HUES64 (cell line): ENCODE measurements at regions not wholly inside any gene's neighbourhood (a gene's known extent, or its start where the extent isn't known, plus 50 kb on each side); places are given as distances from the start of the nearest gene placed in this dataset.

Source experiments
- H3K27ac ChIP-seq: 2 replicates; pipeline ENCODE4 v1.7.0; 2013; ENCODE audit warnings: low read depth, low read length, inconsistent platforms
- H3K27me3 ChIP-seq: 2 replicates; pipeline ENCODE4 v1.6.1; 2013; ENCODE audit warnings: mild to moderate bottlenecking, low read length; ENCODE audit not compliant: insufficient read depth
- H3K36me3 ChIP-seq: 2 replicates; pipeline ENCODE4 v1.6.1; 2013; ENCODE audit warnings: mild to moderate bottlenecking, low read length; ENCODE audit not compliant: insufficient read depth
- H3K4me1 ChIP-seq: 2 replicates; pipeline ENCODE4 v1.6.1; 2013; ENCODE audit warnings: mild to moderate bottlenecking, low read length, moderate library complexity; ENCODE audit not compliant: insufficient read depth
- H3K4me3 ChIP-seq: 2 replicates; pipeline ENCODE4 v1.5.1; 2013; ENCODE audit warnings: mild to moderate bottlenecking, low read length, moderate library complexity
- H3K9ac ChIP-seq: 2 replicates; pipeline ENCODE4 v1.6.1; 2013; ENCODE audit warnings: mild to moderate bottlenecking, low read depth, low read length
- H3K9me3 ChIP-seq: 2 replicates; pipeline ENCODE4 v1.6.1; 2013; ENCODE audit warnings: low read depth, low read length; ENCODE audit not compliant: insufficient read depth
- WGBS: fragments of 150-250, 120-280 bp; methylation state at CpG from one replicate; pipeline ENCODE4 v1.1.7; 2013; ENCODE audit warnings: missing lambda C conversion rate; 5-methylcytosine and 5-hydroxymethylcytosine counted together

DNA sequence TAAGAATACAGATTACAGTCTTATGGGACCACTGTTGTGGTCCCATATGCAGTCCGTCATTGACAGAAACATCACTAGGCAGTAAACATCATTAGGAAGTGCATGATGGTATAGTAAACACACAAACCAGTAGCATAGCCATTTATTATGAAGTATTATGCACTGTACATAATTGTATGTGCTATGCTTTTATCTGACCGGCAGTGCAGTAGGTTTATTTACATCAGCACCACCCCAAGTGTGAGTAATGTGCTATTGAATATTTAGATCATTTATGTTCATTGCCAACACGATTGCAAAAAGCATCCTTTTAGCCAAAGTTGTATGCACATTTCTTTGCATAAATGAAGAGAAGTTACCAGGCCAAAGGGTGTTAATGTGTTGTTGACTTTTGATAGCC is 531.6 kb upstream of the TBX3 start:
- WGBS = 96% methylated on average over 3 of the region's 3 CpGs
- Histone ChIP-seq H3K9me3 (peaks cover 3% of the 10 kb centered on the region; the same call in 1 of the 2 replicates), H3K4me3 (no peak overlapping the region), H3K9ac (no peak overlapping the region), H3K27me3 (no peaks in the 10 kb centered on the region), H3K4me1 (peaks cover 11% of the 10 kb centered on the region), H3K27ac (no peak overlapping the region), H3K36me3 (no peaks in the 10 kb centered on the region)

DNA sequence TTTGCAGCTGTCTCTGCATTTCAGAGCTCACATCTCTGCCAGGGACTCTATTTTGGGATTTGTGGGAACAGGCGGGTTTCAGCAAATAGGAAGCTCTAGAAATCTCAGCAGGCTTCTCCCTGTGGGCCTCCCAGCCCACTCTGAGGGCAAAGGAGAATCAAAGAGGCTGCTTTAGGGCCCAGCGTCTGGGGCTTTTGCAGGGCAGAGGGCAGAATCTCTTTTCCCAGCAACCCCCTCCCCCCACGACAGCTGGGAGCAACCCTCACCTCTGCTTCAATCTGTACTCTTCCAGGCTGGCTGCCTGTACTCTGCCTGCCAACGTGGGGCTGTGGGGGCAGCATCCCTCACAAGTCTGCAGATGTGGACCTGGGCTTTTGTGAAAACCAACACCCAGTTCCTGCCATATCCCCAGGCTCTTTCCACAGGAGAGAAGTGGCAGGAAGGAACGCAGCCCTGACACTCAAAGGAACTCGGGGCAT is 529.6 kb upstream of the TBX3 start:
- no peak overlapping the region for H3K27ac ChIP-seq
- H3K4me3 ChIP-seq = no peak overlapping the region
- H3K27me3 ChIP-seq = no peaks in the 10 kb centered on the region
- no peaks in the 10 kb centered on the region for H3K36me3 ChIP-seq
- peaks cover 3% of the 10 kb centered on the region; the same call in 1 of the 2 replicates for H3K9me3 ChIP-seq
- H3K4me1 ChIP-seq = peaks cover 14% of the 10 kb centered on the region
- 53% methylated on average over 6 of the region's 6 CpGs for whole genome bisulfite sequencing
- H3K9ac ChIP-seq = no peak overlapping the region

DNA sequence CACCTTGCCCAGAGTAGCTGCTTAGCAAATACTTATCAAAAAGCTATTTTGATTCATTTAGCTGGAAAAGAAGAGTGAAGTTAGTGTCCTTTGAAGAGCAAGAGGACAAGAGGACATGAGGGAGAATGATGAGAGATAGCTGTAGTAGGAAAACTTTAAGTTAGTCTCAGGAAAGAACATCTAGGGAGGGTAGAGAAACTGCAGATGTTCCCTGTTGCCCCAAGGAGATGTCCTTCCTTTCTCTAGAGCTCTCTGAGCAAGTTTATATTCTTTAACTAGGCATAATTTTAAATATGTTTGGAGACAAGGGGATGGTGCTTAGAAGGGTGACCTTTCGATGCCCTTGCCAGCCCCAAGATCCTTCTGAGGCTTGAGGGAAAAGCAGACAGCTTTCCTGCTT is 529.1 kb upstream of the TBX3 start:
- no peaks in the 10 kb centered on the region for H3K36me3 ChIP-seq
- H3K4me1 ChIP-seq = peaks cover 14% of the 10 kb centered on the region
- H3K27ac ChIP-seq = no peak overlapping the region
- no peaks in the 10 kb centered on the region for H3K27me3 ChIP-seq
- H3K9me3 ChIP-seq = peaks cover 3% of the 10 kb centered on the region; the same call in 1 of the 2 replicates
- no peak overlapping the region for H3K9ac ChIP-seq
- 88% methylated on average over 1 of the region's 1 CpG for WGBS
- no peak overlapping the region for H3K4me3 ChIP-seq

DNA sequence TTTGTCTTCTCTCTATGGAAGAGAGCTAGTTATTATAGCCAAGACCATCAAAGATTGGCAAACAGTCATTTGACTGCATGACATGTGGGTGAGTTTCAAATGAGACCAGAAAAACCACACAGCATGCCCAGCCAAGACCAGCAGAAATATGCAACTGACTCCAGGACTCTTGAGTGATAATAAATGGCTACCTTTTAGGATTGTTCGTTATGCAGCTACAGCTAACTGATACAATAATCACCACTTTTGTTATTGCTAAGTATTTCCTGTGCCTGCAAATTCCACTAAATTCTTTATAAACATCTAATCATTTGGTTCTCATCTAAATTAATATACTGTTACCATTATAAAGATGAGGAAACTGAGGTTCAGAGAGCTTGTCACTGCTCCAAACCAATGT is 528.4 kb upstream of the TBX3 start:
- Histone ChIP-seq H3K4me1 (peaks cover 17% of the 10 kb centered on the region), H3K27me3 (no peaks in the 10 kb centered on the region), H3K27ac (no peak overlapping the region), H3K36me3 (no peaks in the 10 kb centered on the region), H3K4me3 (no peak overlapping the region), H3K9ac (no peak overlapping the region), H3K9me3 (peaks cover 3% of the 10 kb centered on the region; the same call in 1 of the 2 replicates)
- WGBS = no CpG with 5 or more reads among the region's 1 CpG

DNA sequence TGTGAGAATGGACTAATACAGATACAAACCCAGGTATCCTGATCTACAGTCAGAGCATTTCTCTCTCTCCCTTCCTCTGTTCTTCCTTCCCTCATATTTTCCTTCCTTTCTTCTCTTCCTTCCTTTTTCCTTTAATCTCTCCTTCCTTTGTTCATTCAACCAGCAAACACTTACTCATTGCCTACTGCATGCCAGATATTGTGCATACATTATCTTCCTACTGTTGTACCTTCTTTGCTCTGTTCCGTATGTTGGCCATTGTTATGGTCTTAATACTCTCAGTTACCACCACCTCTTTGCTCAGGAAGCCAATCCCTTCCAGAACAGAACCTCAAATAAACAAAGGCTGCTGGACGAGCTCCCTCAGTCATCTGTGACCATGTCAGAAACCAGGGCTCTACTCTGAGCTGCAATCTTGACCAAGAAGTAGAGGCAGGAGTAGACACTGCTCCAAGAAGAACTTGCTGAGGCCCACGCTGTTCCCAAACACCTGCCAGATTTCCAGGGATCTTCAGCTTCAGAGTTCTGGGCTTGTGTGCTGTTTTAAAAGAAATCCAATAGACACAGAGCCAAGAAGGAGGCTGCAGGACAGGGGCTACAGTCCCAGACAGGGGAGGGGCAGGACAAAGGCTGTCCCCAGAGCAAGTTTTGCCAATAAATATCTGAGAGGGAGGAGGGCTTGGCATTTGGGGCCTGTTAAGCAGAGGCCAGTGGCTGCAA is 526.7 kb upstream of the TBX3 start:
- Histone ChIP-seq H3K4me1 (peaks cover 17% of the 10 kb centered on the region), H3K27ac (no peak overlapping the region), H3K27me3 (no peaks in the 10 kb centered on the region), H3K9me3 (peaks cover 3% of the 10 kb centered on the region; the same call in 1 of the 2 replicates), H3K4me3 (no peak overlapping the region), H3K9ac (no peak overlapping the region), H3K36me3 (no peaks in the 10 kb centered on the region)
- 93% methylated on average over 3 of the region's 3 CpGs for WGBS

GRCh38 chr12:115209230-115209629 is 525.3 kb upstream of the TBX3 start:
- Histone ChIP-seq H3K36me3 (no peaks in the 10 kb centered on the region), H3K27ac (no peak overlapping the region), H3K4me1 (peaks cover 17% of the 10 kb centered on the region), H3K4me3 (no peak overlapping the region), H3K27me3 (no peaks in the 10 kb centered on the region), H3K9ac (no peak overlapping the region), H3K9me3 (peaks cover 3% of the 10 kb centered on the region; the same call in 1 of the 2 replicates)
- 84% methylated on average over 8 of the region's 8 CpGs for WGBS

- H3K27ac ChIP-seq = no peak overlapping the region
- H3K9ac ChIP-seq = no peak overlapping the region
- H3K4me3 ChIP-seq = no peak overlapping the region
- WGBS = 92% methylated on average over 6 of the region's 6 CpGs
- no peaks in the 10 kb centered on the region for H3K27me3 ChIP-seq
- H3K36me3 ChIP-seq = no peaks in the 10 kb centered on the region
- peaks cover 8% of the 10 kb centered on the region for H3K4me1 ChIP-seq
- H3K9me3 ChIP-seq = peaks cover 3% of the 10 kb centered on the region; the same call in 1 of the 2 replicates
Observed at GRCh38 chr12:115208098-115208497, 524.1 kb upstream of the TBX3 start.

- Histone ChIP-seq H3K4me3 (no peak overlapping the region), H3K9me3 (peaks cover 3% of the 10 kb centered on the region; the same call in 1 of the 2 replicates), H3K4me1 (peaks cover 6% of the 10 kb centered on the region), H3K9ac (no peak overlapping the region), H3K27ac (no peak overlapping the region), H3K27me3 (no peaks in the 10 kb centered on the region), H3K36me3 (no peaks in the 10 kb centered on the region)
- 91% methylated on average over 6 of the region's 6 CpGs for WGBS
Observed at GRCh38 chr12:115207216-115207915, 523.4 kb upstream of the TBX3 start.

DNA sequence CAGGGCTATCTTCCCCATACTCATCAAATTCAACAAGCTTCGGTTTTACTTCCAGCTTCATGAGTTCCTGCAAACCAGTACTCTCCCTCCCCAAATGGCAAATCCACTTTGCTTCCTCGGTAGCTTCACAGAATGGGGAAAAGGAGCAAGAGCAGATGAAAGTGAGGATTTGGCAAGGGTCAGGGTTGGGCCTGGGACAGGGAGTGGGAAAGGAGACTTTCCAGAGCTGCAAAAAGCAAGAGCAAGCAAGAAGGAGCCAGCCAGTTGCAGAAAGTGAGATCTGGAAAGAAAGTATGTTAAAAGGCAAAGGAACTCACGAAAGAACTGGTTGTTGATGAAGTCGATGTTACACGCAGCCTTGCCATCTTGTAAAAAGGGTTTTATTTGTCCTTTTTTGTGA is 522.8 kb upstream of the TBX3 start:
- Histone ChIP-seq H3K27me3 (no peaks in the 10 kb centered on the region), H3K36me3 (no peaks in the 10 kb centered on the region), H3K4me3 (no peak overlapping the region), H3K9me3 (no peaks in the 10 kb centered on the region), H3K27ac (no peak overlapping the region), H3K4me1 (peaks cover 6% of the 10 kb centered on the region), H3K9ac (no peak overlapping the region)
- WGBS = 85% methylated on average over 5 of the region's 5 CpGs

DNA sequence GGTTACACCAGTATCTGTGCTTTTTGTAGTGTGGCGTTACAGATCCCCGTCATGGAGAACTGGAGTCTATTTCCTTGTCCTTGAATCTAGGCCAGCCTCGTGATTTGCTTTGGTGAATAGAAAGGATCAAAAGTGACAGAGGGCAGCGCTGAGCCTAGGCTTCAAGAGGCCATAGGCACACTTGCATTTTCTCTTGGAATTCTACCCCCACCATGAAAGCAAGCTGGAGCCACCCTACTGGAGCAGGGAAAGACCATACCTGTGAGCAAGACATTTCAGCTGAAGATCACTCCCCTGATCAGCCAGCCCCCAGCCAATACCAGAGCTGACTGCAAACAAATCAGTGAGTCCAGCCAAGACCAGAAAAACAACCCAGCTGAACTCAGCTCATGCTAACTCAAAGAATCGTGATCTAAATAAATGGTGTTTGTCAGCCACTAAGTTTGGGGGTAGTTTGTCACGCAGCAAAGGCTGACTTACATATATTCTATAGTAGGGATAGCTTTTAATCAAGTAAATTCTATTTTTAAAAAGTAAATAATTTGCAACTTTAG is 521.9 kb upstream of the TBX3 start:
- no peak overlapping the region for H3K27ac ChIP-seq
- H3K4me3 ChIP-seq = no peak overlapping the region
- H3K9ac ChIP-seq = no peak overlapping the region
- no peaks in the 10 kb centered on the region for H3K36me3 ChIP-seq
- WGBS = 66% methylated on average over 5 of the region's 6 CpGs
- peaks cover 6% of the 10 kb centered on the region for H3K4me1 ChIP-seq
- H3K27me3 ChIP-seq = no peaks in the 10 kb centered on the region
- no peaks in the 10 kb centered on the region for H3K9me3 ChIP-seq
